ENCODE measurements at regions not wholly inside any gene's neighbourhood (a gene's known extent, or its start where the extent isn't known, plus 50 kb on each side); places are given as distances from the start of the nearest gene placed in this dataset.
"Not testable (repeated sequence)": the region's sequence is repeated elsewhere in the genome, so short reads cannot be mapped to it uniquely, and the experiment has no call there.

DNA sequence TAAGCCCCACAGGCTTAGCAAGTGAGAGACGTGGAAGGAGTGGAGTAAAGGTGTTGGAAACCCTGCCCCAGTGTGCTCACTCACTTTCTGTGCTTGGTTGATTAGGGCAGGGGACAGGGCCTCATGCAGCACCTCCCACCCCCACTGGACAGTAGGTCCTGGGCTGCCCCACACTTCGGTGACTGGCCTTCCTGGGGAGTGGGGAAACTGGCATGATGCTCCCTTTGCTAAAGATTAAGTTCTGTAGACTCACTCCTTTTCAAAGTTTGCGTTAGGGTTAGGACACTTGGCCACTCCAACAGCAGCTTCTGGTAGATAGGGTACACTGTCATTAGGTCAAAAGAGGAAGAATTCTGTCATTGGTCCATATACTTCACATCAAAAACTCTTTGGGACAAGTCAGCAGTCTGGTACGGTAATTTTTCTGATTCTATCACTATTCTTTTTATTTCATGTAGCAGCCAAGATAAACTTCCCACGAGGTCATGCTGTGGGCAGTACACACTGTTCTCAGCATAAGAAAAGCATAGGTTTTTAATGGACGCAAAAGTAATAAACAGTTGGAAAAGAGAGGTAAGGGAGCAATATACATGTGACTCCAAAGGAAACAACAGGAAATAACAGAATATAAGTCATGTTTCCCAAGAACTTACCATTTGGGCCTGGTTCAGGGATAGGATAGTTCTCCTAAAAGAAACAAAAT is 106.6 kb upstream of the TERB2 start:
- peak; percentile 85 for DNase-seq

DNA sequence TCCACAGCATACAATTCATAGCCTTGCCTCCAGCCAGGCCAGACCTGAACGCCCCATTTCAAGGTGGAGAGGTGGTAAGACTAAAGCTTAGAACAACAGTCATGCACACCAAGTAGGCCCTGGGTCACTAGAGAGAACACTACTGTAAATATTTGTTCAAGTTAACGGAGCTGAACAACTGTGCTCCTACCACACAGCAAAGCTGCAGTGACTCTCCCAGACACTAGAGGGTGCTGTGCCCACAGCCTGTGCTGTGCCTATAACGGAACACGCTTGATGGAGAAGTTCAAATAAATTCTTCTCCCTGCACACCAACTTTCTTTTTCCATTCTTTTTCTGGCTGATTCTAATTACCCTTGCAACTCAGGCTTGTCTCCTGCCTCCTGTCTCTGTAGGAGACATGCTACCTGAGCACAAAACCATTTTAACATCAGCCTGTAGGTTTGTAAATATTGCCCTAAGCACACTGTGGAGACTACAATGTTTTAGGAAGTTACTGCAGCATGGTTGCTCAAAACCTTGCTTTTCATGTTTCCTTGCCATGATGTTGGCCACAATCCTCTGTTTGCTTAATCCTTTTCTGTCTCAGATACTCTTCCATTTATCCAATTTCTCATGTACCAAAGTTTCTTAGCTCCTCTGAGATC is 103.1 kb upstream of the TERB2 start:
- DNase-seq: peak; percentile 59

DNA sequence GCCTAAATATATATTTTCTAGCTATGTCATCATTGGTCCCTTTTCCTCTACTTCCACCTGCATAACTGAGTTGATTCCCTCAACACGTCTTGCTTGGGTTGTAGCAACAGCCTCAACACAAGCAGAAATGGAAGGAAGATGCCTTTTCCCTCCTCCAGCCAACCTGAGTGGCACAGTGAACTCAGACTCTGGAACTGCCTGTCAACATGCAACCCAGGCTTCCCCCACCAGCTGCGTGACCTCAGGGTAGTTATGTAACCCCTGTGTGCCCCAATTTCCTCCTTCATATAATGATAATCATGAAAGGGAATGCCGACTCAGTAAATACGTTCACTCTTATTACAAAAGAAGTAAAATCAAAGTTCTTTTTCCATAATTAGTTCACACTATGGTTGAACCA is 101.8 kb upstream of the TERB2 start:
- not testable (repeated sequence) for DNase-seq

DNA sequence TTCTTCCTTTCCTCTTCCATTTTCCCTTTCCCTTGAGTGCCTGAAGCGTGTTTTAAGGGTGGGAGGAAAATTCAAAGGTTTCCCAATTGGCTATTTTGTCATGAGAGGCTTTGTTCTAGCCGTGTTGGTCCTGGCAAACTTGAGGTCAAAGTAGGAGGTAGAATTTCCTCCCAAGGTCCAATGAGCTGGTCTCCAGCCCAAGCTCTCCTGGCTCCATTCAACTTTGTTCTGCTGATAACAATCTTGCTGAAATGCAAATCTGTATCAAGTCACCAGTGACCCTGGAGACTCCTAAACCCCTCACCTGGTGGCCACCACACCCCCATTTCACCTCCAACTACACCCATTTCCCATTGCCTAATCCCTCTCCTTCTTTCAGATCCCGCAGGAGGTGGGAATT is 100.2 kb upstream of the TERB2 start:
- not testable (repeated sequence) for DNase-seq

DNA sequence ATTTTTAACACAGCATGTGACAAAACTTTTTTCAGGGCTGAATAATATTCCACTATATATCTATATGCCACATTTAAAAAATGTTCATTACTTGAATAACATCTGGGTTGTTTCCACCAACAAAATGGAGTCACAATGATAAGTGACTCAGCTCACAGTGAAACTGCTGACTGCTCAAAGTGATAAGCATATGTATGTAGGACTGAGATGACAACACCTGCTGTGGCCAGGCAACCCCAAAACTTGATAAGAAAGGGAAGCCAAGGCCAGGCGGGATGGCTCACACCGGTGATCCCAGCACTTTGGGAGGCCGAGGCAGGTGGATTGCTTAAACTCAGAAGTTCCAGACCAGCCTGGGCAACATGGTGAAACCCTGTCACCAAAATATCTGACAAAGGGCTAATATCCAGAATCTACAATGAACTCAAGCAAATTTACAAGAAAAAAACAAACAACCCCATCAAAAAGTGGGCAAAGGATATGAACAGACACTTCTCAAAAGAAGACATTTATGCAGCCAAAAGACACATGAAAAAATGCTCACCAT is 99.2 kb upstream of the TERB2 start:
- not testable (repeated sequence) for DNase-seq

DNA sequence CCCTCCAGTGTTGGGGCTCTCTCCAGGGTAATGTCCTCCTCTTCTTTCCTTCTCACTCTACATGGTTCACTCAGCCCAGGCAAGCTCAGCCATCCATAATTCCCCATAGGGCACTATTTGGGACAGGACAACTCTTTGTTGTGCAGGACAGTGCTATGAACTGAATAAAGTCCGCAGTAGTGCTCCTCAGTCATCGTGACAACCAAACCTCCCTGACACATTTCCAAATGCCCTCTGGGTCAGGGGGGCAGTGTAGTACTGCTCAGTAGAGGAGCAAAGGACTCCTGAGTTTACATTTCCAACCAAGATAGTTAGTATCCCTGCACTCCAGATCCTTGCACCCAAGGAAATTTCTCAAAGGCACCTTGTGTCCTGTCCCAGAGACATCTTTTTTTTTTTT is 97.4 kb upstream of the TERB2 start:
- not testable (repeated sequence) for DNase-seq

DNA sequence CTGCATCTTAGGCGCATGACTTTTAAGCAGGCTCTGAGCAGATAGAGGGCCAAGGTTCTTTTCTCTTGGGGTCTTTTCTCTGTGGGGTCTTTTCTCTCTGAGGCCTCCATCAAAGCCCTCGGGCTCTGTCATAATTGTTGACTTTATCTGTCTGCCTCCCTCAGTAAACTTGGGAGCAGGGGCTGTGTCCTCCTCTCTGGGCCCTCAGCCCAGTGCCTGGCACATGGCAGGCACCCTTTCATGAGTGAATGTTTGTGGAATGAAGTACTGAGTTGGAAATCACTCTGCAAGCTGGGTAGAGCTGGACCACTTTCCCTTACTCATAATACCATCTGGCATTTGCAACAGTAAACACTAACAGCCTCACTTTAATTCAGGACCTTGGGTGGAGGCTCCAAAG is 96.3 kb upstream of the TERB2 start:
- not testable (repeated sequence) for DNase-seq

DNA sequence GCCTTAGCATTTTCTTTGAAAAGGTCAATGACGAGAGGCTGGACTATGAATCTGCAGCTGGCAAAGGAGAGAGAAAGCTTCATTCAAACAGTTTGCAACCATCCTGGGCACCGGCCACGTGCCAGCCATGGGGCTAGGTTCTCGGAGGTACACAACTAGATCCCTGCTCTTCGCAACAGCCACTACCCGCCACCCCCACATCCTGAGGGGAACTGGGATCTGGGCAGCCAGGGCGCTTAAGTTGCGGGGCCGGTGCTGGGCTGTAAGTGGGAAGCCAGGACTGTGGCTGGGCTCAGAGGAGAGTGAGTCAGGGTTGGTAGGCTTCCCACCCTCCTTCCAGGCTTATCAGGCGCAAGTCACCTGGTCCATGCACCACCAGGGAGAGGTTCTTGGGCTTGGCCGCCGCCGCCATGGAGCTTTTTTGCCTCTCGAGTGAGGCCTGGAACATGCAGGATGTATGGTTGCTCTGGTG is 95.0 kb upstream of the TERB2 start:
- no peak for DNase-seq

DNA sequence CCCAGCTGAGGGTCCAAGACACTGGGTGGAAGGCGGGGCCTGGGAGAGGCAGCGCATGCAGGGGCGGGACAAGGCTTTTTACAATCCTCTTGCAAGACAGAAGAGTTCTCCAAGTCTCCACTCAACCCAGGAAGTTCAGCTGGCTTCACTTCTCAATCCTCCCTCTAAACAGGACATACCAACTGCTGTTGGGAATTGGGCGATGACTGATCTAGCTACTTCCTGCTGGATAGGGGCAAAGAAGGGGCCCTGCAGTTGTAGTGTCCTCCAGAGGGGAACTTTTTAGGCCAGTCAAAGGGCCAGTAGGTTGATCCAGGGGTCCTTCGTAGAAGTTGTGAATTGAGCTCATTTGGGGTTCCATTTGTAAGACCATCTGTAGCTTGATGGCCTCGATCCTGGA is 94.6 kb upstream of the TERB2 start:
- DNase-seq: no peak

DNA sequence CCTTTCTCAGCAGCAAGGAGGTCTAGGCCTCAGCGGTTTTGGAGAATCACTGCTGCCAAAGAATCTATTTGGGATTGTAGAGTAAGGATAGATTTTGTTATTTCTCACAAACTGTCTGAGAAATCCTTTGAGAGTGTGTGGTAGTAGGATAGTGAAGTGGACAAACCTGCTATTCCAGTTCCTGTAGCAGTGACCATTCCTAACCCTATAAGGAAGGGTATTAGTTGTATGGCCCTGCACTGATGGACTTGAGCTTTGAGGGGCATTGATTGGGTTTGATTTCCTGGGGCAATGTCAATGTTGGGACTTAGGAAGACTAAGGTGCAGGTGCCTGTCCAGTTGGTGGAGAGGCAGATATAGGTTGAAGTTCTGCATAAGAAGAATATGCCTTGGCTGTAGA is 93.6 kb upstream of the TERB2 start:
- not testable (repeated sequence) for DNase-seq

DNA sequence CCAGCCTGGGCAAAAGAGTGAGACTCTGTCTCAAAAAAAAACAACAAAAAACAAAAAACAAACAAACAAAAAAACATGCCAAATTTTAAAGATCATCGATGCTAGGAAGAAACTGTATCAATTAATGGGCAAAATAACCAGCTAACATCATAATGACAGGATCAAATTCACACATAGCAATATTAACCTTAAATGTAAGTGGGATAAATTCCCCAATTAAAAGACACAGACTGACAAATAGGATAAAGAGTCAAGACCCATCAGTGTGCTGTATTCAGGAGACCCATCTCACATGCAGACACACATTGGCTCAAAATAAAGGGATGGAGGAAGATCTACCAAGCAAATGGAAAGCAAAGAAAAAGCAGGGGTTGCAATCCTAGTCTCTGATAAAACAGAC is 88.4 kb upstream of the TERB2 start:
- DNase-seq: not testable (repeated sequence)

DNA sequence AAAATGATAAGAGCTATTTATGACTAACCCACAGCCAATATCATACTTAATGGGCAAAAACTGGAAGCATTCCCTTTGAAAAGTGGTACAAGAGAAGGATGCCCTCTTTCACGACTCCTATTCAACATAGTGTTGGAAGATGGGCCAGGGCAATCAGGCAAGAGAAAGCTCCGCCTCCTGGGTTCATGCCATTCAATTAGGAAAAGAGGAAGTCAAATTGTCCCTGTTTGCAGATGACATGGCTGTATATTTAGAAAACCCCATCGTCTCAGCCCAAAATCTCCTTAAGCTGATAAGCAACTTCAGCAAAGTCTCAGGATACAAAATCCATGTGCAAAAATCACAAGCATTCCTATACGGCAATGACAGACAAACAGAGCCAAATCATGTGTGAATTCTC is 86.4 kb upstream of the TERB2 start:
- not testable (repeated sequence) for DNase-seq

DNA sequence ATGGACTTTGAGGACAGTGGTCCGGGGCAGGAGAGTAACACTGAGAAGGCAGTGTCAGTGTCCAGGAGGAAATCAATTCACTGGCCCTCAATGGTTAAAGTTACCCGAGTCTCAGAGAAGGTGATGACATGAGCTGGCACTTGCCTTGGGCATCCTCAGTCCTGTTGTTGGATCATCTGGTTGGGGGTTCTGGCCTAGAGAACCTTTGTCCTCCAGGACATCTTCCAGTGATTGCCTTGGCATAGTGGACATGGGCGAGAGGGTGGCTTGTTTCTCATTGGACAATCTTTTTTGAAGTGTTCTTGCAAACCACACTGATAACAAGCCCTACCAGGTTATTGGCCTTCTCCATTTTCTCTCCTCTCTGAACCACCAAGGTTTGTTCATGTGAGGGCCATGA is 83.4 kb upstream of the TERB2 start:
- DNase-seq: no peak

DNA sequence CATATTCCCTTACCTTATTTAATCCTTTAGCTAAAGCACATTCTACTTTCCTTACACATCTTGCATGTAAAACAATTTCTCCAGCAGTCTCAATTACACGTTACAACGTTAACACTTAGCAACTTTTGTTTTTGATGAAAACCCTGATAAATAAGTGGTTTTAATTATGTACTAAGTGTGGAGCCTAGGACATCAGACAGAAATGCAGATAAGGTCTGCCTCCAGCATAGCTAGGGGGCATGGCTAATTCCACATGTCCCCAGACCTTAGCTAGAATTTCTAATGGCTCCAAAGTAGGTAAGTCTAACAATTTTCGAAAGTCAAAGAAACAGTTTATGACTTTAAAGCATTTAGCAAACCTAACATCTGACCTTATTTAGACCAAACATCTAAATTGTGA is 77.4 kb upstream of the TERB2 start:
- DNase-seq: no peak

DNA sequence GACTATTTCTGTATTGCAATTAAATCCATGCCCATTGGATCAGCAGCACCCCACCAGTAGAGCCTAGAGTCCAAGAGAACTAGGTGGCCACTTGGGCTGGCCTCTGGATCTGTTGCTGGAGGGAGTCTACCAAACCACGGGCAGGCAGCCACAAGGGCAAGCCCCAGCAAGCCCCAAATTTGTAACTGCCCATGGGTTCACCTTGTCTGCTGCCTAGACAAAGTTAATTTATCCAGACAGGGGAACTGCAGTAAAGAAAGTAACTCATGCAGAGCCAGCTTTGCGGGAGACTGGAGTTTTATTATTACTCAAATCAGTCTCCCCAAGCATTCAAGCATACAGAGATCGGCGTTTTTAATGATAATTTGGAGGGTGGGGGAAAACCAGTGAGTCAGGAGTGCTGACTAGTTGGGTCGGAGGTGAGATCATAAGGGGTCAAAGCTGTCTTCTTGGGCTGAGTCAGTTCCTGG is 74.0 kb upstream of the TERB2 start:
- DNase-seq: no peak

DNA sequence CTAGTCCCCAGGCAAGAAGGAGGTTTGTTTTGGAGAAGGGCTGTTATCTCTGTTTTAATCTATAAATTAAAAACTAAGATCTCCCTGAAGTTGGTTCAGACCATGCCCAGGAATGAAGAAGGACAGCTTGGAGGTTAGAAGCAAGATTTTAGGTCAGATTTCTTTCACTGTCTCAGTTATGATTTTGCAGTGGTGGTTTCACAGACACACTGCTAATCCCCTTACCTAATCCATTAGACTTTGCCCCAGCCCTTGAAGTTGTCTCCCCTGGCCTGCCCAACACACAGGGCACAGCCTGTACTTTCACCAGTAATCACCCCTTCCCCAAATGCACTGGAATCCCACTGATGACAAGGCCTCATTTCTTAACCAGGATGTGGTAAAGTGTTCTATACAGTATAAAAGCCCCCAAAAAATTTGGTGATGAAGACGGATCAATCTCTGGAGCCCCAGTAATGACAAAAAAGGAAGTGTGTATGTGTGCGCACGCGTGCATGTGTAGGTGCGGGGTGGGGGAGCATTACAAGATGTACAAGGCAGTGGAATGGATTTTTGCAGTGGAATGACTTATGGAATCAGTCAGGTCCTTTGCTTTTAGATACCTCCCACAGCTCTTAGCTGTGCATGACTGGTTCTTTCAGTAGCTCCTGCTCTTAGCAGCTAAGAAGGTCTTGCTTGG is 73.1 kb upstream of the TERB2 start:
- DNase-seq: no peak

DNA sequence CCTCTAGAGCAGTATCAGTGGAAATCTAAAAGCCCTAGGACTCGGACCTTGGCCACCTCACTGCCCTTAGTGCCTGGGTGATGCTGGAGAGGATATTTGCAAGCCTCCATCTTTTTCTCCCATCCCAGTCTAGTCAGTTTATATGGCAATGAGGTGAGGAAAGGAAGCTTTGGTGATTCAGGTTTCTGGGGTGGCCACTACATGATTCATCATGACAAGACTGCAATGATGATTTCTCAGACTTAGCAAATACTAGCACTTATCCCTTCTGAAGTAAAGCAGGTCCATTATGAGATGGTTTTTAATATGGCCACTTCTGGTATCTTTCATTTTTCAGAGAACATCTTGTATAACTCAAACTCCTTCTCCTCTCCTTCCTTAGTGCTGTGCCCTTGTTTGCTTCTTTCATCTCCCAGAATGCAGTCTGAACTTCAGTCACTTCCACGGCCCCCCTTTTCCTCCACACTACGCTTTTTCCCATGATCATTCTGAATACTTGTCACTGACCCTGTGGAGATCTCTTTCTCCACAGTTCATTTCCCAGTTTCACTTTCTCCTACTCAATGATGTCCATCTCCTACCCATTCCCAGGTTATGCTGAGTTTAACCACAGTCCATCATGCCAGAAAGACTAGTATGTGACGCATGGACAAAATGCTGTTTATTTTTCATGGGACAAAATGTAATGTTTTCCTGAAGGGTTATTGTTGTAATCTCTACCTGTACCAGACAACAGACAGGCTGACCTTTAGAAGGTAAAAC is 57.4 kb upstream of the TERB2 start:
- DNase-seq: not testable (repeated sequence)

DNA sequence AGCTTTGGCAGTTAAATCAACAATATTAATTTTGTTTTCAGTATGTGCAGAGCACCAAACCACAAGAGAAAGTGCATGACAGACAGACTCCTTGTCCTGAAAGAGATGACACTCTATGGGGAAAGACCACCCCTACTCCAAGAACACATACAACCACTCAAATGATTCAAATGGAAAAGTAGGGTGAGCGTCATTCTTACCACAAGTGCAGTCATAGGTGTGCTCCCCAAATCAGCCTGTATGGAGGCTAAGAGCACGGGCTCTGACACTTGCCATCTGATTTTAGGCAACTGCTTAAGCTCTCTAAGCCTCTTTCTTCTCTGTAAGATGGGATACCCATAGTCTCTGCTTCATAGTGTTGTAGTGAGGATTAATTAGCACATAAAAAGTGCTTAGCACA is 56.7 kb upstream of the TERB2 start:
- DNase-seq: not testable (repeated sequence)

DNA sequence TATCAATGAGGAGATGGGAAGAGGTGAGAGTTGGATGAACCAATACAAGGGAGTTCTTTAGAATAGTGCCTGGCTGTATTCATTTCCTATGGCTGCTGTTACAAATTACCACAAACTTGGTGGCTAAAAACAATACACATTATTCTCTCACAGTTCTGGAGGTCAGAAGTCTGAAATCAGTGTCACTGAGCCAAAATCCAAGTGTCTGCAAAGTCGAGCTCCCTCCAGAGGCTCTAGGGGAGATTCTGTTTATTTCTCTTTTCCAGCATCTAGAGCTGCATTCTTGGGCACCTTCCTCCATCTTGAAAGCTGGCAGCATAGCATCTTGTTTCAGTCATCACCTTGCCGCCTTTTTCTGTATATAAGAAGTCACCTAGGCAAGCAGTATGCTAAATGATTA is 55.7 kb upstream of the TERB2 start:
- DNase-seq: not testable (repeated sequence)

DNA sequence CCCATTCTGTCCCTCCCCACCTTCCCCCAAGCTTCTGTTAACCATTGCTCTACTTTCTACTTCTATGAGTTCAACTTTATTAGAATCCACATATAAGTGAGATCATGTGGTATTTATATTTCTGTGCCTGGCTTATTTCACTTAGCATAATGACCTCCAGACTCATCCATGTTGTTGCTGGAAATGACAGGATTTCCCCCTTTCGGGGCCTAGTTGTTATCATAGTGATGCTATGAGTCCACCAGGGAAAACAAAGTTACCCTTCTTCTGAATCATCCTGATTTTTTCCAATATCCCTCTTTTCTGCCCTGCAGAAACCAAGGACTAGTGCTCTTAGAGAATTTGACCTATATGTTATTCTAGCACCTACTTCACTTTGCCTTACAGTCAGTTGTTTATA is 53.2 kb upstream of the TERB2 start:
- peak; percentile 2 for DNase-seq

DNA sequence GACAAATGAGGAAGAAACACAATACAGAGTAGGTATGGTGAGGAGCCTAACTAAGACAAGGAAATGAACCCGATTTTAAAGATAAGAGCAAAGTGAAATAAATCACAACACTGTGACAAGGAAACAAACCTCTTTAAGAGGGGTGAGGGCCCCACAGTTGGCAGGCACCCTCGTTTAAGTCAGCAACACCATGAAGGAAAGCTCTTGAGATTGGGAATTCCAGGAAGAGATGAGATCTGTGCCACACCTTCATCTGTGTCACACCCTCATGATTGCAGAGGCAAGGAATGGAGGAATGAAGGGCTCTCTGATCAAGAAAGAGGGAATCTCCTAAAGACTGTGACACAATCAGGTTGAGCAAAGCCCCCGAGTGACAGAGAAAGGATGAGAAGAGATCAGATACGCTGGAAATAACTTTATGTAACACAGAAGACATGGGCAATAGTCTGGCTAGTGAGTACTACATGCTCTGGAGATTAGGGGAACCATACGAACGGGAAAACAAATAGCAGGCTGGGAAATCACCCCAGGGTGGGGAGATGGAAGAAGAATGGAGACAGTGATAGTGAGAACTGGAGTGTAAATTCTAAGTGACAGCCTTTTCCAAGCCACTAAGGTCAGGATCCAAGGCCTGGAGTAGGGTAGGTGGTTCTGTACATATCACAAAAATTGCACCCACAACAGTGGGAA is 51.7 kb upstream of the TERB2 start:
- not testable (repeated sequence) for DNase-seq

Data from dermis blood vessel endothelial cell (primary cell).